GM23338 (cell line): ENCODE measurements at regions not wholly inside any gene's neighbourhood (a gene's known extent, or its start where the extent isn't known, plus 50 kb on each side); places are given as distances from the start of the nearest gene placed in this dataset.

Experiments used
- ATAC-seq: fragments of 200-7000 bp; cut with Tn5 transposase; 3 replicates; pipeline ENCODE4 v1.9.1; 2020
- DNase-seq: peaks from one replicate; pipeline ENCODE4 v3.0.0-alpha.2; 2015; ENCODE audit warnings: low spot score
- H2AFZ ChIP-seq: fragments of 200-600 bp; sonication (generic); 2 replicates; pipeline ENCODE4 v1.8.0; 2016; ENCODE audit warnings: antibody characterized with exemption, mild to moderate bottlenecking, moderate library complexity
- H3F3A ChIP-seq: fragments of 200-600 bp; sonication (generic); replicated peaks from 2 replicates; pipeline ENCODE4 v1.8.0; 2017; ENCODE audit warnings: antibody characterized with exemption, mixed run types, low read depth
- H3K27ac ChIP-seq: fragments of 200-600 bp; sonication (generic); 2 replicates; pipeline ENCODE4 v1.6.1; 2016; ENCODE audit warnings: low read depth
- H3K27me3 ChIP-seq: fragments of 200-600 bp; sonication (generic); 2 replicates; pipeline ENCODE4 v1.8.0; 2016; ENCODE audit warnings: mild to moderate bottlenecking, mixed run types, moderate library complexity; ENCODE audit not compliant: insufficient read depth
- H3K36me3 ChIP-seq: fragments of 200-600 bp; sonication (generic); 2 replicates; pipeline ENCODE4 v1.8.0; 2016; ENCODE audit warnings: mild to moderate bottlenecking; ENCODE audit not compliant: insufficient read depth
- H3K4me1 ChIP-seq: fragments of 200-600 bp; sonication (generic); 2 replicates; pipeline ENCODE4 v1.8.0; 2016; ENCODE audit warnings: mild to moderate bottlenecking, moderate library complexity; ENCODE audit not compliant: insufficient read depth
- H3K4me2 ChIP-seq: fragments of 200-600 bp; sonication (generic); 2 replicates; pipeline ENCODE4 v1.7.1; 2017; ENCODE audit warnings: mixed run types
- H3K4me3 ChIP-seq: fragments of 200-600 bp; sonication (generic); 2 replicates; pipeline ENCODE4 v1.6.1; 2016; ENCODE audit warnings: mixed run types
- H3K79me2 ChIP-seq: fragments of 200-600 bp; sonication (generic); replicated peaks from 2 replicates; pipeline ENCODE4 v1.8.0; 2017; ENCODE audit warnings: mild to moderate bottlenecking; ENCODE audit not compliant: insufficient read depth
- H3K9me2 ChIP-seq: fragments of 200-600 bp; sonication (generic); 2 replicates; pipeline ENCODE4 v1.8.0; 2017; ENCODE audit not compliant: insufficient read depth
- H4K20me1 ChIP-seq: fragments of 200-600 bp; sonication (generic); replicated peaks from 2 replicates; pipeline ENCODE4 v1.8.0; 2017; ENCODE audit warnings: mild to moderate bottlenecking; ENCODE audit not compliant: insufficient read depth
- H3K27ac Mint-ChIP-seq: 2 replicates; pipeline ENCODE4 v1.8.0; 2020; ENCODE audit warnings: inconsistent platforms, mild to moderate bottlenecking, moderate library complexity, mixed read lengths
- H3K27me3 Mint-ChIP-seq: 3 replicates; pipeline ENCODE4 v1.8.0; 2022; ENCODE audit warnings: low read depth, mild to moderate bottlenecking, moderate library complexity, mixed read lengths, inconsistent platforms; ENCODE audit not compliant: insufficient read depth, poor library complexity
- H3K36me3 Mint-ChIP-seq: 3 replicates; pipeline ENCODE4 v1.8.0; 2021; ENCODE audit warnings: low read depth, mild to moderate bottlenecking, inconsistent platforms, moderate library complexity, mixed read lengths
- H3K4me1 Mint-ChIP-seq: 3 replicates; pipeline ENCODE4 v1.8.0; 2020; ENCODE audit warnings: mild to moderate bottlenecking, inconsistent platforms, mixed read lengths
- H3K4me3 Mint-ChIP-seq: 3 replicates; pipeline ENCODE4 v1.8.0; 2021; ENCODE audit warnings: moderate library complexity, mild to moderate bottlenecking, inconsistent platforms, mixed read lengths
- H3K9me3 Mint-ChIP-seq: 3 replicates; pipeline ENCODE4 v1.8.0; 2020; ENCODE audit warnings: moderate library complexity, mild to moderate bottlenecking, inconsistent platforms, mixed read lengths
- CREB1 ChIP-seq: fragments of 250-450 bp; sonication (Bioruptor Pico); IDR thresholded peaks from 2 replicates; pipeline ENCODE4 v1.5.0; 2020; ENCODE audit warnings: low read depth, mild to moderate bottlenecking, moderate library complexity
- EZH2phosphoT487 ChIP-seq: fragments of 200-600 bp; sonication (generic); IDR thresholded peaks from one replicate; pipeline ENCODE4 v1.8.1; 2018; ENCODE audit warnings: antibody characterized with exemption; ENCODE audit not compliant: unreplicated experiment
- JUNB ChIP-seq: IDR thresholded peaks from one replicate; pipeline ENCODE4 v1.6.1; 2016; ENCODE audit warnings: antibody characterized with exemption; ENCODE audit not compliant: unreplicated experiment
- NANOG ChIP-seq: IDR thresholded peaks from 2 replicates; pipeline ENCODE4 v1.6.1; 2016; ENCODE audit warnings: antibody characterized with exemption, borderline replicate concordance
- POLR2AphosphoS5 ChIP-seq: IDR thresholded peaks from 2 replicates; pipeline ENCODE4 v1.6.1; 2016; ENCODE audit warnings: antibody characterized with exemption, low read depth
- STAT1 ChIP-seq: IDR thresholded peaks from one replicate; pipeline ENCODE4 v1.6.1; 2016; ENCODE audit warnings: antibody characterized with exemption; ENCODE audit not compliant: unreplicated experiment
- ZNF114 ChIP-seq: fragments of 250-450 bp; sonication (Bioruptor Pico); IDR thresholded peaks from 2 replicates; pipeline ENCODE4 v1.5.0; 2020; ENCODE audit warnings: mild to moderate bottlenecking, moderate library complexity
- TF ChIP-seq, protein P1 (sequence below): IDR thresholded peaks from one replicate; pipeline ENCODE4 v1.6.1; 2018; ENCODE audit warnings: antibody characterized with exemption; ENCODE audit not compliant: unreplicated experiment
- TF ChIP-seq, protein P2 (sequence below), 2 experiments: fragments of 200-600 bp in 1 of 2; sonication (generic) in 1 of 2; conservative IDR thresholded peaks; 2 replicates each; pipeline versions ENCODE4 v1.5.1 to v1.6.1; 2016 to 2017; ENCODE audit warnings: antibody characterized with exemption in 2 of 2, low read depth in 2 of 2, mild to moderate bottlenecking in 2 of 2, moderate library complexity in 1 of 2

DNA sequence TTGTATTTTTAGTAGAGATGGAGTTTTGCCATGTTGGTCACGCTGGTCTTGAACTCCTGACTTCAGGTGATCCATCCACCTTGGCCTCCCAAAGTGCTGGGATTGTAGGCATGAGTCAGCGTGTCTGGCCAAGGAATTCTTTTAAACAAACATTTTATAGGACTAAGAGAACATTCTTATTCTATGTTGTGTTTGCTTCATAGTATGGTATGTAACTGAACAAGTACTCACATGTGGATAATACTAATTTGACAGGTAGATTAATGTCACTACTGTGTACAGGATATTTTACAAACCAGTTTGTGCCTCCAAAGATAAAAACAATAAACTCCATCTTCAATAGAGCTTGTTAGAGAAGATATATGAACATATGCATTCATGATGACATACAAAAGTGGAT, 1353.4 kb downstream of the PCDH7 start (continued):
- TF ChIP-seq, protein P1, sequence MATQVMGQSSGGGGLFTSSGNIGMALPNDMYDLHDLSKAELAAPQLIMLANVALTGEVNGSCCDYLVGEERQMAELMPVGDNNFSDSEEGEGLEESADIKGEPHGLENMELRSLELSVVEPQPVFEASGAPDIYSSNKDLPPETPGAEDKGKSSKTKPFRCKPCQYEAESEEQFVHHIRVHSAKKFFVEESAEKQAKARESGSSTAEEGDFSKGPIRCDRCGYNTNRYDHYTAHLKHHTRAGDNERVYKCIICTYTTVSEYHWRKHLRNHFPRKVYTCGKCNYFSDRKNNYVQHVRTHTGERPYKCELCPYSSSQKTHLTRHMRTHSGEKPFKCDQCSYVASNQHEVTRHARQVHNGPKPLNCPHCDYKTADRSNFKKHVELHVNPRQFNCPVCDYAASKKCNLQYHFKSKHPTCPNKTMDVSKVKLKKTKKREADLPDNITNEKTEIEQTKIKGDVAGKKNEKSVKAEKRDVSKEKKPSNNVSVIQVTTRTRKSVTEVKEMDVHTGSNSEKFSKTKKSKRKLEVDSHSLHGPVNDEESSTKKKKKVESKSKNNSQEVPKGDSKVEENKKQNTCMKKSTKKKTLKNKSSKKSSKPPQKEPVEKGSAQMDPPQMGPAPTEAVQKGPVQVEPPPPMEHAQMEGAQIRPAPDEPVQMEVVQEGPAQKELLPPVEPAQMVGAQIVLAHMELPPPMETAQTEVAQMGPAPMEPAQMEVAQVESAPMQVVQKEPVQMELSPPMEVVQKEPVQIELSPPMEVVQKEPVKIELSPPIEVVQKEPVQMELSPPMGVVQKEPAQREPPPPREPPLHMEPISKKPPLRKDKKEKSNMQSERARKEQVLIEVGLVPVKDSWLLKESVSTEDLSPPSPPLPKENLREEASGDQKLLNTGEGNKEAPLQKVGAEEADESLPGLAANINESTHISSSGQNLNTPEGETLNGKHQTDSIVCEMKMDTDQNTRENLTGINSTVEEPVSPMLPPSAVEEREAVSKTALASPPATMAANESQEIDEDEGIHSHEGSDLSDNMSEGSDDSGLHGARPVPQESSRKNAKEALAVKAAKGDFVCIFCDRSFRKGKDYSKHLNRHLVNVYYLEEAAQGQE = no peak
- TF ChIP-seq STAT1 = no peak
- TF ChIP-seq CREB1 (CRISPR knock-in tag) = no peak
- no peak for TF ChIP-seq NANOG
- TF ChIP-seq POLR2AphosphoS5 = no peak
- TF ChIP-seq EZH2phosphoT487 = no peak

DNA sequence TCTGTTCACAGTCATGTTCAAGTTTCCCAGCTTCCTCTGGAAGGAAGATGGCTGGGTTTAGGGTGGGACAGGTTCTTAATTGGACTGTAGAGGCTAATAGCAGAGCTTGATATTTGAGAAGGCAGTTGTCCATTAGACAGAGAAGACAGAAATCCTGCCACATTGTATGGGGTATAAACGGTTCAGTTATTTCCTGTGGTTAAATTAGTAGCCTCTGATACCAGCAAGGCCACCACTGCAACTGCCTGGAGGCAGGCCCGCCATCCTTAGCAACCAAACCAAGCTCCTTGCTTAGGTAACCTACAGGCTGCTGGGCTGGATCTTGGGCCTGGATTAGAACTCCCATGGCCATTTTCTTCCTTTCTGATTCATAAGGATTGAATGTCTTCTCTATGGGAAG, 1367.0 kb downstream of the PCDH7 start:
- Histone ChIP-seq H3K9me2 (peaks cover 10% of the 10 kb centered on the region), H3K4me3 (no peak overlapping the region), H3K4me1 (no peaks in the 10 kb centered on the region), H3K27me3 (no peaks in the 10 kb centered on the region), H3K27ac (no peak overlapping the region), H4K20me1 (no peaks in the 10 kb centered on the region), H2AFZ (no peak overlapping the region), H3K36me3 (no peaks in the 10 kb centered on the region; the same call in 1 of the 2 replicates), H3K4me2 (no peak overlapping the region), H3F3A (no peaks in the 10 kb centered on the region), H3K79me2 (no peaks in the 10 kb centered on the region)
- Mint-ChIP-seq H3K4me3 (no peak overlapping the region), H3K36me3 (peaks cover 4% of the 10 kb centered on the region; the same call in 2 of the 3 replicates), H3K27ac (no peak overlapping the region), H3K27me3 (peaks cover 2% of the 10 kb centered on the region), H3K9me3 (peaks cover 14% of the 10 kb centered on the region; the same call in 2 of the 3 replicates), H3K4me1 (no peaks in the 10 kb centered on the region; the same call in 2 of the 3 replicates)
- DNase-seq (no peak), ATAC-seq (no peak)
- no peak for TF ChIP-seq STAT1
- no peak for TF ChIP-seq ZNF114 (CRISPR knock-in tag)
- TF ChIP-seq, protein P2, sequence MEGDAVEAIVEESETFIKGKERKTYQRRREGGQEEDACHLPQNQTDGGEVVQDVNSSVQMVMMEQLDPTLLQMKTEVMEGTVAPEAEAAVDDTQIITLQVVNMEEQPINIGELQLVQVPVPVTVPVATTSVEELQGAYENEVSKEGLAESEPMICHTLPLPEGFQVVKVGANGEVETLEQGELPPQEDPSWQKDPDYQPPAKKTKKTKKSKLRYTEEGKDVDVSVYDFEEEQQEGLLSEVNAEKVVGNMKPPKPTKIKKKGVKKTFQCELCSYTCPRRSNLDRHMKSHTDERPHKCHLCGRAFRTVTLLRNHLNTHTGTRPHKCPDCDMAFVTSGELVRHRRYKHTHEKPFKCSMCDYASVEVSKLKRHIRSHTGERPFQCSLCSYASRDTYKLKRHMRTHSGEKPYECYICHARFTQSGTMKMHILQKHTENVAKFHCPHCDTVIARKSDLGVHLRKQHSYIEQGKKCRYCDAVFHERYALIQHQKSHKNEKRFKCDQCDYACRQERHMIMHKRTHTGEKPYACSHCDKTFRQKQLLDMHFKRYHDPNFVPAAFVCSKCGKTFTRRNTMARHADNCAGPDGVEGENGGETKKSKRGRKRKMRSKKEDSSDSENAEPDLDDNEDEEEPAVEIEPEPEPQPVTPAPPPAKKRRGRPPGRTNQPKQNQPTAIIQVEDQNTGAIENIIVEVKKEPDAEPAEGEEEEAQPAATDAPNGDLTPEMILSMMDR (conservative IDR thresholded peaks at IDR 0.05; ENCODE audit: low read depth in 2 of 2) = no peak
- TF ChIP-seq EZH2phosphoT487 = no peak
- TF ChIP-seq CREB1 (CRISPR knock-in tag) = no peak
- TF ChIP-seq POLR2AphosphoS5 = no peak
- TF ChIP-seq, protein P1 = no peak
- no peak for TF ChIP-seq JUNB
- TF ChIP-seq NANOG = no peak
